Small intestine (tissue), 7 donors: ENCODE measurements at regions not wholly inside any gene's neighbourhood (a gene's known extent, or its start where the extent isn't known, plus 50 kb on each side); places are given as distances from the start of the nearest gene placed in this dataset.

Experiments used
- DNase-seq, 2 donors: peaks; one replicate each; pipeline versions ENCODE4 v3.0.0 to v3.0.0-alpha.2; 2013
- FAIRE-seq: peaks from 2 replicates; lab custom pipeline; 2012; peaks lifted over from hg19 to GRCh38; lab: Jason Lieb, UNC
- H3K27ac ChIP-seq, 3 donors: one replicate each; pipeline ENCODE4 v1.5.1; 2013; ENCODE audit warnings: low read length in 2 of 3, mild to moderate bottlenecking in 2 of 3, control low read depth in 1 of 3, inconsistent platforms in 1 of 3, low read depth in 1 of 3, moderate library complexity in 1 of 3
- H3K27me3 ChIP-seq, 3 donors: one replicate each; pipeline ENCODE4 v1.6.1; 2013; ENCODE audit warnings: low read length in 3 of 3, inconsistent platforms in 1 of 3; ENCODE audit not compliant: control insufficient read depth in 3 of 3, insufficient read depth in 3 of 3
- H3K36me3 ChIP-seq, 3 donors: one replicate each; pipeline ENCODE4 v1.6.1; 2013; ENCODE audit warnings: low read length in 3 of 3, inconsistent platforms in 1 of 3, low read depth in 1 of 3, mild to moderate bottlenecking in 1 of 3, moderate library complexity in 1 of 3; ENCODE audit not compliant: control insufficient read depth in 3 of 3, insufficient read depth in 2 of 3
- H3K4me1 ChIP-seq, 3 donors: one replicate each; pipeline ENCODE4 v1.6.1; 2013; ENCODE audit warnings: low read length in 2 of 3, inconsistent platforms in 1 of 3, low read depth in 1 of 3, mild to moderate bottlenecking in 1 of 3, moderate library complexity in 1 of 3; ENCODE audit not compliant: control insufficient read depth in 3 of 3, insufficient read depth in 2 of 3
- H3K4me3 ChIP-seq, 3 donors: one replicate each; pipeline ENCODE4 v1.5.1; 2013; ENCODE audit warnings: low read length in 3 of 3, control low read depth in 1 of 3, inconsistent platforms in 1 of 3, low read depth in 1 of 3, mild to moderate bottlenecking in 1 of 3, moderate library complexity in 1 of 3
- H3K9me3 ChIP-seq, 2 donors: one replicate each; pipeline ENCODE4 v1.6.1; 2013; ENCODE audit warnings: low read depth in 1 of 2, low read length in 1 of 2; ENCODE audit not compliant: control insufficient read depth in 2 of 2, insufficient read depth in 1 of 2
- WGBS, 3 donors: extraction: QIAGEN DNeasy Blood & Tissue Kit; methylation state at CpG; one replicate each; pipeline ENCODE4 v1.1.7; 2013; 5-methylcytosine and 5-hydroxymethylcytosine counted together
- donor health status: healthy with polysubstance abuse.
- donor health status: control.
- donor health status: control.
- donor health status: Bipolar disorder and iron deficiency.
- donor health status: healthy.

DNA sequence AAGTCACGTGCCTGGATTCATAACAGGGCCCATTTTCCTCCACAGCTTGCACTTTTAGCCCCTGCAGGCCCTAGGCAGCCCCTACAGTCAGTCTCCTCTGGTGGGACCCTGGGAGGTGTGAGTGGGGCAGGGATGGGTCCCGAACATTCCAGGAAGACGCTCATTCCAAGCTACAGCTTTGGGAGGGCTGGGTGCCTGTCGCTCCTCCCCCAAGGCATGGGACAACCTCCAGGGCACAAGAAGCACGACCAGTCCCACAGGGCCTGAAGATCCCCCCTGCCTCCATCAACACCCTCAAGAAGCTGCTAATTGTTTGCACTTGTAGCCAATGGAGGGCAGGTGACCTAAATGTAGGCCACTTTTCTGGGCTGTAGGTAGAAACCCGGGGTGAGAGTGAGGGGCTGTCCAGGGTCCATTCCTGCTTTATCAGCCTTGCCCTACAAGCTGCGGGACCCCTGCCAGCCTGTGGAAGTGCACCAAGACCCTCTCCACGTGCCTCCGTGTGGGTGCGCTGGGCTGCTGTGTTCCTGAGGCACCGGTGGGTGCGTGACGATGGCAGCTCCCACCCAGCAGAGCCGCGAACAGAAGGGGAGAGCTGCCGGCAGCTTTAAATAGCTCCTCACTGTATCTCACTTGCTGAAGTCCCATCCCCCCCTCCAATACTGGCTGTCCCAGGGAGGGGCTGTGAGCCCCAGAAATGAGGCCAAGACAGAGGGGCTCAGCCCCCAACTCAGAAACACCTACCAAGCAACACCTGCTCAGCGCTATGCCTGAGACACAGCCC is 91.9 kb upstream of the ARAP3 start:
- DNase-seq = no peak
- no peaks in the 10 kb centered on the region for H3K36me3 ChIP-seq
- no peak overlapping the region for H3K4me3 ChIP-seq
- H3K27me3 ChIP-seq = peaks cover 0 to 4% (median 0%) of the 10 kb centered on the region in 3 donors
- WGBS, 3 donors = 67 to 86% (median 82%) methylated on average over 17 of the region's 17 CpGs
- no peak overlapping the region for H3K27ac ChIP-seq
- H3K9me3 ChIP-seq = no peaks in the 10 kb centered on the region
- no peak for FAIRE-seq
- H3K4me1 ChIP-seq = no peaks in the 10 kb centered on the region

DNA sequence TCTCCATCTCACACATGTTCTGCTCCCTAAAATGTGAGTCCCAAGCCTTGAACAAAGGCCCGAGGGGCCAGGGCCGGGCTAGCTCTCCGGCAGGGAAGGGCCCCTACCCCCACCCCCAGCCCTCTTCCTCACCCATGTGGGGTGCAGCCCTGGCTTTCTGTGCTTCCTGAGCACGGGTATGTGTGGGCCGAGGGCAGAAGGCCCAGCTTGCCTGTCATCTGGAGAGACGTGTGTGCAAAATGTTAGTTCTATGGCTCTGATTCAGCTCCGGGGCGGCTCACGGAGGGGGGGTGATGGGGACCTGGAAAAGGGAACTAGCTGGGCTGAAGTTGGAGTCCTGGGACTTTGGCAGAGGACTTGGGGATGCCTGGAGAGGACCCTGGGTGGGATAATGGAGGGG is 90.3 kb upstream of the ARAP3 start:
- peaks cover 0 to 4% (median 0%) of the 10 kb centered on the region in 3 donors for H3K27me3 ChIP-seq
- no peaks in the 10 kb centered on the region for H3K4me1 ChIP-seq
- H3K9me3 ChIP-seq = no peaks in the 10 kb centered on the region
- FAIRE-seq = no peak
- no peaks in the 10 kb centered on the region for H3K36me3 ChIP-seq
- H3K4me3 ChIP-seq = no peak overlapping the region
- DNase-seq = no peak
- no peak overlapping the region for H3K27ac ChIP-seq
- 63 to 84% (median 83%) methylated on average over 9 of the region's 9 CpGs for WGBS, 3 donors

DNA sequence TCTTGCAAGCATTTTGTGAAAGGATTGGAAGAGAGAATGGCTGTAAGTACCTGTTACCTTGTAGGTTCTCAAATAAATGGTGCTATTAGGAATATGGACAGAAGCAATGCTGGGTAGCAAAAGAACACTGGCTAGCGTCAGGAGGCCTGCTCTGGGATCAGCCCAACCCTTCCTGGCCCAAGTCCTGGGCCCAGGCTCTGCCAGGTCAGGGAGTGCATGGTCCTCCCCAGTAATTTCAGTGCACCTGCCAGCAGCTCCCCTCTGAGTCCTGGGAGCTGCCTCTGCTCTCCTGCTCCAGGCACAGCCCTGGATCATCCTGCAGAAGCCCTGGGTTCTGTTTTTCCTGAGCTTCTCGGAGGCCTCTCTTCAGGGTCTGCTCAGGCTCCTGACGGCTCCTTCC is 89.5 kb upstream of the ARAP3 start:
- FAIRE-seq = no peak
- no peak overlapping the region for H3K27ac ChIP-seq
- no peak for DNase-seq
- no peaks in the 10 kb centered on the region for H3K9me3 ChIP-seq
- H3K27me3 ChIP-seq = peaks cover 0 to 4% (median 0%) of the 10 kb centered on the region in 3 donors
- H3K4me3 ChIP-seq = no peak overlapping the region
- no peaks in the 10 kb centered on the region for H3K36me3 ChIP-seq
- WGBS, 3 donors = 52 to 68% (median 60%) methylated on average over 3 of the region's 3 CpGs
- H3K4me1 ChIP-seq = no peaks in the 10 kb centered on the region

DNA sequence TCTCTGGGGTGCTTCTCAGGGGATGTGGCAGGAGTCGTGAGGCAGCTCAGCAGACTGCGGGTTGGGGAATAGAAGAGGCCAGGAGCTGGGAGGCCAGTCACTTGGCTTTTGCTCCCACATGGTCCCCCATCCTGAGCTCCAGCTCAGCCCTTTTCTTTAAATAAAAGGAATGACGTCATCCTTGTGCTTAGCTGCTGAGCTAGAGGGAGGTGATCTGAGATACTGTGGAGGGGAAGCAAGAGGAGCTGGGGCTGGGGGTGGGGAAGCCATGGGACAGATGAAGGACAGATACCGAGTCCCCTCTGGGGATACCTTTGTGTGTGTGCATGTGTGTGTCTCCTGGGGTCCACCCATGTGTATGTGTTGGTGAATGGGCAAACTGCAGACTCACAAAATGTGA is 89.0 kb upstream of the ARAP3 start:
- no peak overlapping the region for H3K27ac ChIP-seq
- DNase-seq = no peak
- H3K9me3 ChIP-seq = no peaks in the 10 kb centered on the region
- WGBS, 3 donors = 76 to 81% (median 77%) methylated on average over 4 of the region's 4 CpGs
- no peak overlapping the region for H3K4me3 ChIP-seq
- H3K4me1 ChIP-seq = no peaks in the 10 kb centered on the region
- H3K27me3 ChIP-seq = peaks cover 0 to 4% (median 0%) of the 10 kb centered on the region in 3 donors
- FAIRE-seq = no peak
- no peaks in the 10 kb centered on the region for H3K36me3 ChIP-seq

DNA sequence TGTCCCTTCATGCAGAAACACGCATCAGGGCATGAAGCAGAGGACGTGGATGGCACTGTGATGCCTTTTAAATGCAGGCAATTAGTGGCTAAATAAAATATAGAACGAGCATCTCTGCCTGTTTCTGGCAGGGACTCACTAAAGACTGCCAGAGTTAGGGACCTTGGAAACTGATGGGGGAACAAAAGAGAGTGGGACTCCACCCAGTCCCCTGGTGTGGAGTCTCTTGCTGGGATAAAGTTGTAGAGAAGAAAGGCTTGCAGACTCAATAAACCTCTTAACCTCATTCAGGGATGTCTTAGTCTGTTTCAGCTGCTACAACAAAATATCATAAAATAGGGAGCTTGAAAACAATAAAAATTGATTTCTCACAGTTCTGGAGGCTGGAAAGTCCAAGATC is 87.6 kb upstream of the ARAP3 start:
- no peaks in the 10 kb centered on the region for H3K9me3 ChIP-seq
- FAIRE-seq (no peak), DNase-seq (no peak)
- no peak overlapping the region for H3K4me3 ChIP-seq
- no peak overlapping the region for H3K27ac ChIP-seq
- WGBS, 3 donors = 74 to 79% (median 75%) methylated on average over 3 of the region's 3 CpGs
- no peaks in the 10 kb centered on the region for H3K4me1 ChIP-seq
- H3K36me3 ChIP-seq = no peaks in the 10 kb centered on the region
- H3K27me3 ChIP-seq = peaks cover 0 to 4% (median 3%) of the 10 kb centered on the region in 3 donors

DNA sequence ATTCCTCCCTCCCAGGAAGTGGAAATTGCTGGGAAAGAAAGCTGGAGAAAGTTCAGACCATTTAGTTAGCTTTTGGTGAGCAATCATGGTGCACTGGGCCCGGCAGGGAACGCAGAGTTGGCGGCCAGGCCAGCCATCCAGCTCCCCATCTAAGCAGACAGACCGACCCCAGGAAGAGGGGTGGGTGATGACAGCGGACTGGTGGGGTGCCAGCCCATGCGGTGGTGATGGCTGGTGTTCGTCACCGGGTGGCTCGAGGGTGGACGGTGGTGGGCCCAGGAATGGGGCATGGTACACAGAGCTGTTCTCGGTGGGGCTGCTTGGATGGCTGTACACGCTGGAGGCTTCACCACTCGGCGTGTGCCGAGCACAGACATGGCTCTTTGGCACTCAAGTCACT is 85.6 kb upstream of the ARAP3 start:
- H3K27me3 ChIP-seq = peaks cover 0 to 7% (median 0%) of the 10 kb centered on the region in 3 donors
- no peak overlapping the region for H3K4me3 ChIP-seq
- WGBS, 3 donors = 89 to 94% (median 90%) methylated on average over 15 of the region's 15 CpGs
- H3K27ac ChIP-seq = no peak overlapping the region
- no peaks in the 10 kb centered on the region for H3K36me3 ChIP-seq
- no peaks in the 10 kb centered on the region for H3K9me3 ChIP-seq
- DNase-seq (no peak), FAIRE-seq (no peak)
- no peaks in the 10 kb centered on the region for H3K4me1 ChIP-seq

DNA sequence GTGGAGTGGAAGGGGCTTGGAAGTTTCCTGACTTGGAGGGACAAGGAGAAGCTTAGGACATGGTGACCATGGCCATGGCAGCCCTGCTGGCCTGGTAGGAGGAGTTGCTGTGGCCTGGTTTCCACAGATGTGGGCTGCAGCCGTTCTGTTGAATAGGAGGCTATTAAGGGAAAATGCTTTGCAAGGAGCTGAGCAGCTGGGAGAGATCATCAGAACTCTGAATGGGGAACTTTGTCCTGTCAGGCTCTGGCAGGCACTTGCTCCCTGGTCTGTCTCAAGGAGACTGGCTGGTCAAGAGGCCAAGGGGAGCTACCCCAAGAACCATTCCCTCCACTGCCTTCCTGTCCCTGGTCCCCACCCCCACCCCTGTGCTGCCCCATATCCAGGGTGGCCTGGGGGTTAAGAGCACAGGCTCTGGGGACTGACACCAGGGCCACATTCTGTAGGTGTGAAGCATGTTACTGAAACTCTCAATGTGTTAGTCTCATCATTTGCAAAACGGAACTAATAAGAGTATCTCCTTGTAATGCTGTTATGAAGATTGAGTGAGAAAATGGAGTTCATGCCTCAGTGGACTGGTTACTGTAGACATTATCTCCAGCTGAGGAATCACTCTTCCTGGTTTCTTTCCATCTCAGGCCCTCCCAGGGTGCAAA is 84.0 kb upstream of the ARAP3 start:
- Histone ChIP-seq H3K9me3 (no peaks in the 10 kb centered on the region), H3K4me3 (no peak overlapping the region), H3K4me1 (no peaks in the 10 kb centered on the region), H3K36me3 (no peaks in the 10 kb centered on the region), H3K27ac (no peak overlapping the region), H3K27me3 (peaks cover 0 to 22% (median 2%) of the 10 kb centered on the region in 3 donors)
- WGBS, 3 donors = 53 to 58% (median 55%) methylated on average over 2 of the region's 2 CpGs
- FAIRE-seq (no peak), DNase-seq (no peak)

DNA sequence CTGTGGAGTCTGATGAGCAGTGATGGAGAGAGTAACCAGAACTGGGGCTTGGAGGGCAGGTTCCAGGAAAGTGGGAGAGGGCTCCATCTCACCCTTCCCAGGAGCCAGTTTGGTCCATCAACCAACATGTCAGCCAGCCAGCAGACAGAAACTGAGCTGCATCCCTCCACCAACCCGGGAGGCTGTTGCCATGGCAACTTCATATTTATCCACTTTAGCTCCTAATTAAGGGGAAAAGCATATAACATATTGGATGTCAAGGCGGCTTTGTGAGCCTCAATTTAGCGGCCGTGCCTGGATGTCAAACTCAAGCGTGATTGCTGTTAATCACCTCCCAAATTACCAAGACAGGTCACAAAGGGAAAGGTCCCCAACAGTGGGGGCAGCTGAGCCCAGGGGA is 81.5 kb upstream of the ARAP3 start:
- no peak overlapping the region for H3K27ac ChIP-seq
- H3K36me3 ChIP-seq = no peaks in the 10 kb centered on the region
- H3K4me3 ChIP-seq = no peak overlapping the region
- no peak for FAIRE-seq
- peaks cover 0 to 2% (median 0%) of the 10 kb centered on the region in 3 donors for H3K4me1 ChIP-seq
- peaks cover 0 to 41% (median 6%) of the 10 kb centered on the region in 3 donors for H3K27me3 ChIP-seq
- DNase-seq = no peak
- no peaks in the 10 kb centered on the region for H3K9me3 ChIP-seq
- 62 to 88% (median 67%) methylated on average over 5 of the region's 5 CpGs for WGBS, 3 donors
